ENCODE measurements at regions not wholly inside any gene's neighbourhood (a gene's known extent, or its start where the extent isn't known, plus 50 kb on each side); places are given as distances from the start of the nearest gene placed in this dataset.

- no TSS peak for BruUV-seq (replicated peaks)
- intact Hi-C loops (cut with micrococcal nuclease; ENCODE audit: unreplicated experiment) (no loop called here), in situ Hi-C loops (cut with HindIII; ENCODE audit: extremely low pct_ligation_motif_present, low pct_unique_long_range_greater_than_20kb) (no loop called here)
- no peak overlapping the region for H2AFZ ChIP-seq (ENCODE audit: low read length)
- TF ChIP-seq HNRNPH1 (optimal IDR thresholded peaks at IDR 0.05; ENCODE audit: low read depth, low read length) (no peak), SMARCC2 (IDR thresholded peaks at IDR 0.05) (no peak), LCORL (IDR thresholded peaks at IDR 0.05) (no peak), LCORL (CRISPR knock-in tag; IDR thresholded peaks at IDR 0.05) (no peak), JUND (CRISPR knock-in tag; IDR thresholded peaks at IDR 0.05) (no peak), ZNF451 (CRISPR knock-in tag; IDR thresholded peaks at IDR 0.05) (no peak), ZNF333 (CRISPR knock-in tag; IDR thresholded peaks at IDR 0.05; ENCODE audit: borderline replicate concordance) (no peak), MLX (CRISPR knock-in tag; IDR thresholded peaks at IDR 0.05) (no peak), NFKB2 (CRISPR knock-in tag; IDR thresholded peaks at IDR 0.05; ENCODE audit: borderline replicate concordance) (no peak), ZNF326 (CRISPR knock-in tag; IDR thresholded peaks at IDR 0.05; ENCODE audit: borderline replicate concordance) (no peak), HMG20B (CRISPR knock-in tag; conservative IDR thresholded peaks at IDR 0.05) (no peak), CBX2 (IDR thresholded peaks at IDR 0.05; ENCODE audit: low read depth, low read length) (no peak), CBX2 (CRISPR knock-in tag; IDR thresholded peaks at IDR 0.05; ENCODE audit: low read depth) (no peak), HNRNPLL (IDR thresholded peaks at IDR 0.05; ENCODE audit: low read depth, low read length, poor library complexity, severe bottlenecking) (no peak)
- no peak for DNase-seq (ENCODE audit: low spot score)
- ChIA-PET POLR2A (no interaction called here), CTCF (ENCODE audit: low intra/inter-chr PET ratio, low total read pairs) (no interaction called here)
- H4K20me1 ChIP-seq (ENCODE audit: insufficient read depth, low read length) = no peaks in the 10 kb centered on the region
- H3K4me3 ChIP-seq (replicated peaks in 1 of 3; ENCODE audit: insufficient read depth in 1 of 3, low read depth in 2 of 3, low read length in 3 of 3) = no peak overlapping the region
- H3K79me2 ChIP-seq (ENCODE audit: insufficient read depth, low read length) = no peaks in the 10 kb centered on the region
- H3K27me3 ChIP-seq (ENCODE audit: control insufficient read depth in 1 of 2, insufficient read depth in 2 of 2, low read length in 2 of 2) = peaks cover 0 to 2% of the 10 kb centered on the region in 2 experiments; a peak in 1 of 5 replicates
- H3K4me1 ChIP-seq (ENCODE audit: insufficient read depth, low read length) = no peaks in the 10 kb centered on the region
- WGBS (ENCODE audit: low lambda C conversion rate) = 4% methylated on average over 3 of the region's 3 CpGs
- no peak overlapping the region for H3K9ac ChIP-seq (ENCODE audit: insufficient read depth, low read depth, low read length)
- H3K4me2 ChIP-seq (ENCODE audit: low read depth, low read length) = no peak overlapping the region
- H3K27ac ChIP-seq (ENCODE audit: extremely low read length, insufficient read depth, low read length) = no peak overlapping the region
- H3K36me3 ChIP-seq (replicated peaks in 1 of 2; ENCODE audit: control insufficient read depth in 1 of 2, insufficient read depth in 2 of 2, low read length in 2 of 2) = no peaks in the 10 kb centered on the region
- ATAC-seq = no peak
- H3K9me3 ChIP-seq (ENCODE audit: low read length) = no peaks in the 10 kb centered on the region
- no peak for FAIRE-seq
Measured at GRCh38 chr3:124174476-124174875, 182.6 kb upstream of the ROPN1 start.

Data from HepG2 (cell line).